ENCODE measurements at regions not wholly inside any gene's neighbourhood (a gene's known extent, or its start where the extent isn't known, plus 50 kb on each side); places are given as distances from the start of the nearest gene placed in this dataset.

DNA sequence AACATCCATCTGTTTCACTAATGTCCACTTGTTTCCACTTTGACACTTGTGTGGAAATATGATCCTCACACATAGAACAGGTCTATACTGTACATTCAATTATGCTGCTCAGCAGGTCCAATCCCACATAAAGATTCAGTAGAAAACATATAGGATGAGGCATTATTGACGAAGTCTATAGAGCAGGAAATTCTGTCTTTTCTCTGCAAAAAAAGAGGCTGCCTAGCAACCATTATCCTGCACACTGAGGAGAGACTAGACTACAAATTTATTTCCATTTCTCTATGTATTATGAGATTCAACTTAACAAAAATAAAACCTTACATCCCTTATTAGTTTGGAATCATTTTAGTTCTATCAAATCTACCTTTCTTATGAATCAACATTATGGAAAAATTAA is 204.6 kb upstream of the POM121L12 start:
- POLR2A ChIA-PET = no interaction called here
- CTCF ChIA-PET = no interaction called here
- no peak for TF ChIP-seq TARDBP (IDR thresholded peaks at IDR 0.05)
- no peak for TF ChIP-seq FOXM1 (IDR thresholded peaks at IDR 0.05; ENCODE audit: borderline replicate concordance)
- no peak for TF ChIP-seq FOXA1 (IDR thresholded peaks at IDR 0.05)
- TF ChIP-seq L3MBTL2 (conservative IDR thresholded peaks at IDR 0.05) = no peak
- no peak for TF ChIP-seq NFRKB (IDR thresholded peaks at IDR 0.05)
- no peak for TF ChIP-seq LEF1 (IDR thresholded peaks at IDR 0.05; ENCODE audit: borderline replicate concordance)
- TF ChIP-seq FOXK2 (IDR thresholded peaks at IDR 0.05) = no peak
- no peak for TF ChIP-seq CTBP1 (IDR thresholded peaks at IDR 0.05; ENCODE audit: borderline replicate concordance)
- TF ChIP-seq ZNF384 (IDR thresholded peaks at IDR 0.05) = no peak
- TF ChIP-seq BHLHE40 (IDR thresholded peaks at IDR 0.05; ENCODE audit: borderline replicate concordance) = no peak
- TF ChIP-seq SP1 (IDR thresholded peaks at IDR 0.05) = no peak
- TF ChIP-seq ARNT (IDR thresholded peaks at IDR 0.05) = no peak
- no peak for TF ChIP-seq ELF4 (IDR thresholded peaks at IDR 0.05)
- no peak for TF ChIP-seq HDGF (IDR thresholded peaks at IDR 0.05; ENCODE audit: borderline replicate concordance)
- no peak for TF ChIP-seq SUZ12 (IDR thresholded peaks at IDR 0.05)
- TF ChIP-seq, protein P1, sequence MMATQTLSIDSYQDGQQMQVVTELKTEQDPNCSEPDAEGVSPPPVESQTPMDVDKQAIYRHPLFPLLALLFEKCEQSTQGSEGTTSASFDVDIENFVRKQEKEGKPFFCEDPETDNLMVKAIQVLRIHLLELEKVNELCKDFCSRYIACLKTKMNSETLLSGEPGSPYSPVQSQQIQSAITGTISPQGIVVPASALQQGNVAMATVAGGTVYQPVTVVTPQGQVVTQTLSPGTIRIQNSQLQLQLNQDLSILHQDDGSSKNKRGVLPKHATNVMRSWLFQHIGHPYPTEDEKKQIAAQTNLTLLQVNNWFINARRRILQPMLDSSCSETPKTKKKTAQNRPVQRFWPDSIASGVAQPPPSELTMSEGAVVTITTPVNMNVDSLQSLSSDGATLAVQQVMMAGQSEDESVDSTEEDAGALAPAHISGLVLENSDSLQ (IDR thresholded peaks at IDR 0.05) = no peak
- DNase-seq (ENCODE audit: extremely low spot score) = no peak

GRCh38 chr7:52826515-52827265 is 208.7 kb upstream of the POM121L12 start:
- DNase-seq (ENCODE audit: extremely low spot score) = no peak
- TF ChIP-seq, protein P1 (IDR thresholded peaks at IDR 0.05) = no peak
- TF ChIP-seq FOXM1 (IDR thresholded peaks at IDR 0.05; ENCODE audit: borderline replicate concordance) = no peak
- no peak for TF ChIP-seq FOXA1 (IDR thresholded peaks at IDR 0.05)
- TF ChIP-seq NFRKB (IDR thresholded peaks at IDR 0.05) = no peak
- no peak for TF ChIP-seq LEF1 (IDR thresholded peaks at IDR 0.05; ENCODE audit: borderline replicate concordance)
- TF ChIP-seq HDGF (IDR thresholded peaks at IDR 0.05; ENCODE audit: borderline replicate concordance) = no peak
- ChIA-PET CTCF (no interaction called here), POLR2A (no interaction called here)

GRCh38 chr7:52825611-52826010 is 209.8 kb upstream of the POM121L12 start:
- CTCF ChIA-PET = no interaction called here
- DNase-seq (ENCODE audit: extremely low spot score) = no peak
- POLR2A ChIA-PET = no interaction called here
- no peak for TF ChIP-seq NFRKB (IDR thresholded peaks at IDR 0.05)
- no peak for TF ChIP-seq SP1 (IDR thresholded peaks at IDR 0.05)
- no peak for TF ChIP-seq ELF4 (IDR thresholded peaks at IDR 0.05)
- no peak for TF ChIP-seq TARDBP (IDR thresholded peaks at IDR 0.05)
- no peak for TF ChIP-seq BHLHE40 (IDR thresholded peaks at IDR 0.05; ENCODE audit: borderline replicate concordance)
- no peak for TF ChIP-seq FOXA1 (IDR thresholded peaks at IDR 0.05)
- no peak for TF ChIP-seq LEF1 (IDR thresholded peaks at IDR 0.05; ENCODE audit: borderline replicate concordance)
- no peak for TF ChIP-seq HDGF (IDR thresholded peaks at IDR 0.05; ENCODE audit: borderline replicate concordance)
- TF ChIP-seq ZNF384 (IDR thresholded peaks at IDR 0.05) = no peak
- no peak for TF ChIP-seq FOXM1 (IDR thresholded peaks at IDR 0.05; ENCODE audit: borderline replicate concordance)
- no peak for TF ChIP-seq ARNT (IDR thresholded peaks at IDR 0.05)

DNA sequence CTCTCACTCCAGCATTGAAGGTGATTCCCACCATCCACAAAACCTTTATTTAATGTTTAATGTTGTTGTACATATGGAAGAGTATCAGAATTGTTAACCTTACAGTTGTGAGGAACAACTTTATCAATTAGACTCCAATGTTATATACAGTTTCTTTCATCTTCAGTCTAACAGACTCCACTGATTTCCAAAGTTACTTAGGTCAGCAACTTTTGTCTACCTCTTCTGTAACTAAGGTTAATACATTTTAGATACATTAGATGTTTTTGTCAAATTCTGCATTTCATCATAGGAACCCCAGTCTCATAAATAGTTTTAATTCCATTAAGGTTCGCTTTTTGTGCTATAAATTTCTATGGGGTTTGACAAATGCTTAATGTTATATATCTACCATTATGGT is 223.9 kb upstream of the POM121L12 start:
- ChIA-PET POLR2A (no interaction called here), CTCF (no interaction called here)
- no peak for TF ChIP-seq SP1 (IDR thresholded peaks at IDR 0.05)
- no peak for TF ChIP-seq ARNT (IDR thresholded peaks at IDR 0.05)
- no peak for TF ChIP-seq TARDBP (IDR thresholded peaks at IDR 0.05)
- no peak for TF ChIP-seq L3MBTL2 (conservative IDR thresholded peaks at IDR 0.05)
- TF ChIP-seq, protein P1 (IDR thresholded peaks at IDR 0.05) = no peak
- no peak for TF ChIP-seq NFRKB (IDR thresholded peaks at IDR 0.05)
- TF ChIP-seq BHLHE40 (IDR thresholded peaks at IDR 0.05; ENCODE audit: borderline replicate concordance) = no peak
- TF ChIP-seq CTBP1 (IDR thresholded peaks at IDR 0.05; ENCODE audit: borderline replicate concordance) = no peak
- no peak for TF ChIP-seq ZNF384 (IDR thresholded peaks at IDR 0.05)
- TF ChIP-seq HDGF (IDR thresholded peaks at IDR 0.05; ENCODE audit: borderline replicate concordance) = no peak
- no peak for TF ChIP-seq ELF4 (IDR thresholded peaks at IDR 0.05)
- no peak for TF ChIP-seq FOXA1 (IDR thresholded peaks at IDR 0.05)
- no peak for TF ChIP-seq FOXM1 (IDR thresholded peaks at IDR 0.05; ENCODE audit: borderline replicate concordance)
- TF ChIP-seq LEF1 (IDR thresholded peaks at IDR 0.05; ENCODE audit: borderline replicate concordance) = no peak
- no peak for TF ChIP-seq FOXK2 (IDR thresholded peaks at IDR 0.05)
- no peak for TF ChIP-seq SUZ12 (IDR thresholded peaks at IDR 0.05)
- no peak for DNase-seq (ENCODE audit: extremely low spot score)

- DNase-seq (ENCODE audit: extremely low spot score) = no peak
- TF ChIP-seq ELF4 (IDR thresholded peaks at IDR 0.05) (no peak), FOXA1 (IDR thresholded peaks at IDR 0.05) (no peak), LEF1 (IDR thresholded peaks at IDR 0.05; ENCODE audit: borderline replicate concordance) (no peak), L3MBTL2 (conservative IDR thresholded peaks at IDR 0.05) (no peak), SUZ12 (IDR thresholded peaks at IDR 0.05) (no peak), FOXM1 (IDR thresholded peaks at IDR 0.05; ENCODE audit: borderline replicate concordance) (no peak), ARNT (IDR thresholded peaks at IDR 0.05) (no peak), HDGF (IDR thresholded peaks at IDR 0.05; ENCODE audit: borderline replicate concordance) (no peak), BHLHE40 (IDR thresholded peaks at IDR 0.05; ENCODE audit: borderline replicate concordance) (no peak)
- CTCF ChIA-PET = no interaction called here
- POLR2A ChIA-PET = no interaction called here
Measured at GRCh38 chr7:52799817-52800216, 235.6 kb upstream of the POM121L12 start.

- DNase-seq (ENCODE audit: extremely low spot score) = no peak
- TF ChIP-seq ZNF384 (IDR thresholded peaks at IDR 0.05) (no peak), L3MBTL2 (conservative IDR thresholded peaks at IDR 0.05) (no peak), BHLHE40 (IDR thresholded peaks at IDR 0.05; ENCODE audit: borderline replicate concordance) (no peak), FOXK2 (IDR thresholded peaks at IDR 0.05) (no peak), NFRKB (IDR thresholded peaks at IDR 0.05) (no peak), FOXA1 (IDR thresholded peaks at IDR 0.05) (no peak), ELF4 (IDR thresholded peaks at IDR 0.05) (no peak), SUZ12 (IDR thresholded peaks at IDR 0.05) (no peak), SP1 (IDR thresholded peaks at IDR 0.05) (no peak), LEF1 (IDR thresholded peaks at IDR 0.05; ENCODE audit: borderline replicate concordance) (no peak), ARNT (IDR thresholded peaks at IDR 0.05) (no peak), HDGF (IDR thresholded peaks at IDR 0.05; ENCODE audit: borderline replicate concordance) (no peak), TARDBP (IDR thresholded peaks at IDR 0.05) (no peak)
- CTCF ChIA-PET = no interaction called here
- POLR2A ChIA-PET = no interaction called here
Measured at GRCh38 chr7:52797801-52798200, 237.6 kb upstream of the POM121L12 start.

All from HEK293T (cell line).